PC-3 (cell line): ENCODE measurements at regions not wholly inside any gene's neighbourhood (a gene's known extent, or its start where the extent isn't known, plus 50 kb on each side); places are given as distances from the start of the nearest gene placed in this dataset.

Source experiments
- ATAC-seq: fragments of 200-7000 bp; cut with Tn5 transposase; 2 replicates; pipeline ENCODE4 v1.9.1; 2020; ENCODE audit warnings: mild to moderate bottlenecking, moderate library complexity
- BruUV-seq: library from RNA; stranded (reverse); fragments of 400-500 nt; replicated peaks from 2 replicates; lab custom pipeline; 2021; lab: Mats Ljungman, UMichigan
- CTCF ChIA-PET: fragments of 300-600 bp; sonication (Branson Sonifier 250); formaldehyde crosslinking; loops from one replicate; lab custom pipeline; 2022; ENCODE audit warnings: antibody characterized with exemption; lab: Charles Lee
- POLR2A ChIA-PET: fragments of 300-600 bp; sonication (Branson Sonifier 250); formaldehyde crosslinking; loops from one replicate; lab custom pipeline; 2022; ENCODE audit warnings: antibody characterized with exemption; ENCODE audit not compliant: unreplicated experiment; lab: Charles Lee
- DNase-seq: peaks from one replicate; pipeline ENCODE4 v3.0.0-alpha.2; 2015
- H2AFZ ChIP-seq: fragments of 300-600 bp; sonication (generic); 2 replicates; pipeline ENCODE4 v1.6.0; 2016; ENCODE audit warnings: antibody characterized with exemption, low read length
- H3F3A ChIP-seq: fragments of 300-600 bp; sonication (generic); one replicate; pipeline ENCODE4 v1.6.0; 2017; ENCODE audit warnings: antibody characterized with exemption, low read length, control low read depth, mild to moderate bottlenecking; ENCODE audit not compliant: unreplicated experiment
- H3K27ac ChIP-seq: fragments of 300-600 bp; sonication (generic); 2 replicates; pipeline ENCODE4 v1.5.1; 2016; ENCODE audit warnings: mild to moderate bottlenecking, low read length
- H3K27me3 ChIP-seq: fragments of 300-600 bp; sonication (generic); 2 replicates; pipeline ENCODE4 v1.6.1; 2016; ENCODE audit warnings: low read length, mixed read lengths
- H3K36me3 ChIP-seq: fragments of 300-600 bp; sonication (generic); 2 replicates; pipeline ENCODE4 v1.6.1; 2016; ENCODE audit warnings: low read depth, mixed run types, low read length, mixed read lengths
- H3K4me1 ChIP-seq: fragments of 300-600 bp; sonication (generic); 2 replicates; pipeline ENCODE4 v1.5.1; 2016; ENCODE audit warnings: low read length; ENCODE audit not compliant: insufficient read depth
- H3K4me2 ChIP-seq: fragments of 300-600 bp; sonication (generic); 2 replicates; pipeline ENCODE4 v1.6.0; 2016; ENCODE audit warnings: low read length
- H3K4me3 ChIP-seq: fragments of 300-600 bp; sonication (generic); 2 replicates; pipeline ENCODE4 v1.5.1; 2016; ENCODE audit warnings: mild to moderate bottlenecking, low read length, mixed read lengths
- H3K79me2 ChIP-seq: fragments of 300-600 bp; sonication (generic); 2 replicates; pipeline ENCODE4 v1.6.1; 2017; ENCODE audit warnings: low read length, mixed read lengths
- H3K9ac ChIP-seq: fragments of 300-600 bp; sonication (generic); 2 replicates; pipeline ENCODE4 v1.6.0; 2016; ENCODE audit warnings: mild to moderate bottlenecking, low read length
- H3K9me2 ChIP-seq: fragments of 300-600 bp; sonication (generic); replicated peaks from 2 replicates; pipeline ENCODE4 v1.6.1; 2016; ENCODE audit warnings: mixed run types, low read length, mixed read lengths
- H3K9me3 ChIP-seq: fragments of 300-600 bp; sonication (generic); 2 replicates; pipeline ENCODE4 v1.6.1; 2016; ENCODE audit warnings: low read length, mixed read lengths
- H4K20me1 ChIP-seq: fragments of 300-600 bp; sonication (generic); 2 replicates; pipeline ENCODE4 v1.6.1; 2016; ENCODE audit warnings: low read length, mixed read lengths
- CTCF ChIP-seq: fragments of 300-600 bp; sonication (generic); conservative IDR thresholded peaks from 2 replicates; pipeline ENCODE4 v1.5.1; 2017; ENCODE audit warnings: antibody characterized with exemption, low read depth, mild to moderate bottlenecking, low read length
- EZH2 ChIP-seq: fragments of 300-600 bp; sonication (generic); IDR thresholded peaks from one replicate; pipeline ENCODE4 v1.6.1; 2017; ENCODE audit warnings: antibody characterized with exemption, mild to moderate bottlenecking, low read length; ENCODE audit not compliant: unreplicated experiment
- EZH2phosphoT487 ChIP-seq: fragments of 300-600 bp; sonication (generic); IDR thresholded peaks from 2 replicates; pipeline ENCODE4 v1.6.1; 2018; ENCODE audit warnings: mild to moderate bottlenecking, antibody characterized with exemption, low read length, borderline replicate concordance
- intact Hi-C: fragments of 100-400 bp; cut with micrococcal nuclease; formaldehyde crosslinking; loops from 2 replicates; pipeline ENCODE4 v1.9.0; 2023

DNA sequence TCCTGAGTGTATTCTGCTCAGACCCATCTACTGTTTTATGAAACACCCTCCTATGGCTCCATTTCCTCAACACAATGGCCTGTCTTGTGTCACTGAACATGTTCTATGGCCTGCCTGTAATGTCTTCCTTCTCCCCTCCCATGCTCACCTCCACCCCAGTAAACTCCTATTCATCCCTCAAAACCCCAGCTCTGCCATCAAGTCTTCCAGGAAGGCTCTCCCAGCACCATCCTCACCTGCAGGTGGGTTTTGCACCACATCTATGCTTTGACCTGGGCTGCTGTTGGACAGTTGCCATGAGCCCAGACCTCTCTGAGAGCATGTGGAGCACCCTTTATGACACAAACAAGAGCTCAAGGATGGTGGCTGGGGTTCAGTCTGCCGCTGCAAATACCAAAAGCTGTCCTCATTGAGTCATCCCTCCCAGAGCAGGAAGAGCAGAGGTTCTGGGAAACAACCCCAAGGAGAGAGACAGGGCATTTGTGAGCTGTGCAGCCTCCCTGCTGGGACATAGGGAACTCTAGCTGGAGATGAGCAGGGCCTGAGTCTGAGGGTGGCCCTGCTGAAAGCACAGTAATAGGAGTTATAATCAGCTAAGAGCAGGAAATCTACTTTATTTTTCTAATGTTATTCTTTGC is 93.8 kb upstream of the CD93 start:
- Histone ChIP-seq H3F3A (no peaks in the 10 kb centered on the region), H3K4me3 (no peak overlapping the region), H3K4me1 (no peaks in the 10 kb centered on the region), H4K20me1 (no peaks in the 10 kb centered on the region), H3K4me2 (no peak overlapping the region), H3K9me3 (peaks cover 6% of the 10 kb centered on the region; the same call in 1 of the 2 replicates), H3K27ac (no peak overlapping the region), H3K27me3 (peaks cover 11% of the 10 kb centered on the region; the same call in 1 of the 2 replicates), H3K79me2 (no peaks in the 10 kb centered on the region), H3K36me3 (no peaks in the 10 kb centered on the region), H3K9me2 (no peaks in the 10 kb centered on the region), H3K9ac (no peak overlapping the region), H2AFZ (no peak overlapping the region)
- ChIA-PET POLR2A (no interaction called here), CTCF (no interaction called here)
- DNase-seq (no peak), ATAC-seq (no peak)
- no TSS peak for BruUV-seq
- TF ChIP-seq EZH2phosphoT487 (no peak), CTCF (no peak), EZH2 (no peak)
- intact Hi-C loops: no loop called here

DNA sequence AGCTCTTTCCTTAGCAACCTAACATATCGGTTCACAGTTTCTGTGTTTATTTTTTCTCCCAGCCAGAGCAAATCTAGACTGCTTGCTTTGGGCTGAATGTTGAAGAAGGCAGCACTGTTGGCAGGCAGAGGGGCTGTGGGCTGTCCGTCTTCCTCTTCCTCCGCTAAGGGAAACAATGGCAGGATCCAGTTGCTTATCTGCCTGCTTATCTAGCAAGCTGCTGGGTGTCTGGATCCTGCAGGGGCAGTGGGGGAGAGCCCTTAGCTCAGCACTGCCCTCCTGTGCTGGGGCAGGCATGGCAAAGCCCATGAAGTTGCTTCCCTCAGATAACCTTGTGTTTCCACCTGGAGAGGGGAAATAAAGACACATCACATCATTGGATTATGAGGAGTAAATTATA is 92.7 kb upstream of the CD93 start:
- no peak overlapping the region for H3K27ac ChIP-seq
- H2AFZ ChIP-seq: no peak overlapping the region
- DNase-seq (no peak), ATAC-seq (no peak)
- intact Hi-C loops: no loop called here
- H3K79me2 ChIP-seq: no peaks in the 10 kb centered on the region
- CTCF ChIA-PET: no interaction called here
- no peaks in the 10 kb centered on the region for H4K20me1 ChIP-seq
- H3F3A ChIP-seq: no peaks in the 10 kb centered on the region
- peaks cover 19% of the 10 kb centered on the region; the same call in 1 of the 2 replicates for H3K27me3 ChIP-seq
- H3K9me3 ChIP-seq: peaks cover 9% of the 10 kb centered on the region; the same call in 1 of the 2 replicates
- no TSS peak for BruUV-seq
- H3K4me2 ChIP-seq: no peak overlapping the region
- TF ChIP-seq EZH2 (no peak), CTCF (no peak; the same call in 1 of the 2 replicates), EZH2phosphoT487 (no peak)
- no peaks in the 10 kb centered on the region for H3K9me2 ChIP-seq
- no peaks in the 10 kb centered on the region for H3K36me3 ChIP-seq
- H3K4me1 ChIP-seq: no peaks in the 10 kb centered on the region
- POLR2A ChIA-PET: no interaction called here
- no peak overlapping the region for H3K9ac ChIP-seq
- no peak overlapping the region for H3K4me3 ChIP-seq

- Histone ChIP-seq H2AFZ (no peak overlapping the region), H4K20me1 (no peaks in the 10 kb centered on the region), H3K9ac (no peak overlapping the region), H3K9me3 (peaks cover 11% of the 10 kb centered on the region; the same call in 1 of the 2 replicates), H3K4me3 (no peak overlapping the region), H3K27me3 (peaks cover 26% of the 10 kb centered on the region; the same call in 1 of the 2 replicates), H3F3A (no peaks in the 10 kb centered on the region), H3K4me1 (no peaks in the 10 kb centered on the region), H3K9me2 (no peaks in the 10 kb centered on the region), H3K27ac (no peak overlapping the region), H3K36me3 (no peaks in the 10 kb centered on the region), H3K79me2 (no peaks in the 10 kb centered on the region), H3K4me2 (no peak overlapping the region)
- ChIA-PET CTCF (no interaction called here), POLR2A (no interaction called here)
- BruUV-seq: no TSS peak
- TF ChIP-seq EZH2phosphoT487: no peak
- no peak for TF ChIP-seq EZH2
- no peak for TF ChIP-seq CTCF
- ATAC-seq: no peak
- intact Hi-C loops: no loop called here
- no peak for DNase-seq
Observed at GRCh38 chr20:23174821-23175220, 88.7 kb upstream of the CD93 start.
